ENCODE measurements at regions not wholly inside any gene's neighbourhood (a gene's known extent, or its start where the extent isn't known, plus 50 kb on each side); places are given as distances from the start of the nearest gene placed in this dataset.
"Not testable (repeated sequence)": the region's sequence is repeated elsewhere in the genome, so short reads cannot be mapped to it uniquely, and the experiment has no call there.

DNA sequence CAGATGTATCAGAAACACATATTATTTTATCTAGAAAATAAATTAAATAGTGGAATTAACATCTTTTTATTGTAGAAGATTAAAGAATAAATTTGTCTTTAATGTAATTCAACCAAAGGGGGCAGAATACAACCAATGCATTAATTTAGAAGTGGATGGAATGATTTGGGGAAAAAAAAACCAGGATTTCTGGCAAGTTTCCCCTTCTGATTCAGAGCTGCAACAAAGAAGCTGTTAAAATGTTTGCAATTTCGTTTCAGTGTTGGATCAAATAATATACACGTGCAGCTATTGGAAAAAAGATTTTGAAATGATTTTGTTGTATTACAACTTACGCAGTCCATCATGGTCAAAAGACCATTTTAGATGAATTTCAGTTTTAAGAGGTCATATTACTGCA lies 71.6 kb upstream of the ZNF280D start:
- Mint-ChIP-seq H3K27ac (no peak overlapping the region), H3K9me3 (peaks cover 22% of the 10 kb centered on the region), H3K36me3 (ENCODE audit: low read depth) (peaks cover 6% of the 10 kb centered on the region), H3K4me3 (ENCODE audit: low read depth) (no peak overlapping the region), H3K27me3 (ENCODE audit: low read depth) (peaks cover 9% of the 10 kb centered on the region), H3K4me1 (ENCODE audit: low read depth) (peaks cover 5% of the 10 kb centered on the region)
- intact Hi-C loops (cut with micrococcal nuclease), result no loop called here
- DNase-seq (ENCODE audit: low spot score), result no peak

DNA sequence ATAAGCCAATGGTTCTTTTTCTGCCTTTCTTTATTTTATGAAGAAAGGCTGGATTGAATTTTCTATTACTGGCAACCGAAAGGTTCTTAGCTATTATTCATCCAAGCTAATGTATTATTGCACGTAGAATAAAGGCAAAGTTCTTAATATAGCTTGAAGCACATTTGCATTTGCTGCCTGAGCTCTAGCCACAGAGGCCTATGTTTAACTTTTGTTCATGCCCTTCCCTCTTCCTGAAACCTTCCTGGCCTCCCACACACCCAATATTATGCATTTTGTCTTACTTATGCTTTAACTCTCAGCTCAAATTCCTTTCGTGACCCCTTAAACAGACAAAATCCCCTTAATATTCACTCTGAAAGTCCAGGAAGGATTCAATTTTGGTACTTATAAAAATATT lies 71.0 kb upstream of the ZNF280D start:
- H3K36me3 Mint-ChIP-seq (ENCODE audit: low read depth), result peaks cover 6% of the 10 kb centered on the region
- H3K4me1 Mint-ChIP-seq (ENCODE audit: low read depth), result peaks cover 5% of the 10 kb centered on the region

GRCh38 chr15:56802161-56802560 lies 68.9 kb upstream of the ZNF280D start:
- no peak for DNase-seq (ENCODE audit: low spot score)
- Mint-ChIP-seq H3K4me1 (ENCODE audit: low read depth) (peaks cover 11% of the 10 kb centered on the region), H3K27ac (no peak overlapping the region), H3K27me3 (ENCODE audit: low read depth) (peaks cover 9% of the 10 kb centered on the region), H3K36me3 (ENCODE audit: low read depth) (no peaks in the 10 kb centered on the region), H3K9me3 (peaks cover 8% of the 10 kb centered on the region), H3K4me3 (ENCODE audit: low read depth) (no peak overlapping the region)
- intact Hi-C loops (cut with micrococcal nuclease), result no loop called here

More for the DNA sequence above, 71.0 kb upstream of the ZNF280D start:
- peaks cover 21% of the 10 kb centered on the region for H3K9me3 Mint-ChIP-seq
- DNase-seq (ENCODE audit: low spot score), result no peak
- peaks cover 9% of the 10 kb centered on the region for H3K27me3 Mint-ChIP-seq (ENCODE audit: low read depth)
- H3K27ac Mint-ChIP-seq, result no peak overlapping the region
- no peak overlapping the region for H3K4me3 Mint-ChIP-seq (ENCODE audit: low read depth)
- intact Hi-C loops (cut with micrococcal nuclease), result no loop called here

DNA sequence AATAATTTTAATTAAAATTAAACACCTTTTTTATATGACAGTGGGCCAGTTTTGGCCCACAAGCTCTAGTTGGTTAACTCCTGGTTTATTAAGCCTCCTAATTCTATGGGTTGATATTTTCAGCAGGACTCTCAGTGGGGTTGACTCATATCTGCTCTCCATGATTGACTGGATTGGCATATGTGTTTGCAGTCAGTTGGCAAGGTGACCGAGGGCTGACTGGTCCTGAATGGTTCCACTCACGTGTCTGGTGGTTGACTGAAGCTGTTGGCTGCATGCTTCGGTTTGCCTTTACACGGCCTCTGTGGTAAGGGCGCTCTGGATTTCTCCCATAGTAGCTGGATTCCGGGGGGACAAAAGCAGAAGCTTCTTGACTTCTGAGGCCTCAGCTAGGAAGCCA lies 65.3 kb upstream of the ZNF280D start:
- H3K4me3 Mint-ChIP-seq (ENCODE audit: low read depth), result no peak overlapping the region
- peaks cover 4% of the 10 kb centered on the region for H3K9me3 Mint-ChIP-seq
- intact Hi-C loops (cut with micrococcal nuclease), result no loop called here
- H3K4me1 Mint-ChIP-seq (ENCODE audit: low read depth), result peaks cover 9% of the 10 kb centered on the region
- H3K27me3 Mint-ChIP-seq (ENCODE audit: low read depth), result peaks cover 8% of the 10 kb centered on the region
- H3K27ac Mint-ChIP-seq, result peak overlapping the region; percentile 16
- no peaks in the 10 kb centered on the region for H3K36me3 Mint-ChIP-seq (ENCODE audit: low read depth)
- DNase-seq (ENCODE audit: low spot score), result no peak

DNA sequence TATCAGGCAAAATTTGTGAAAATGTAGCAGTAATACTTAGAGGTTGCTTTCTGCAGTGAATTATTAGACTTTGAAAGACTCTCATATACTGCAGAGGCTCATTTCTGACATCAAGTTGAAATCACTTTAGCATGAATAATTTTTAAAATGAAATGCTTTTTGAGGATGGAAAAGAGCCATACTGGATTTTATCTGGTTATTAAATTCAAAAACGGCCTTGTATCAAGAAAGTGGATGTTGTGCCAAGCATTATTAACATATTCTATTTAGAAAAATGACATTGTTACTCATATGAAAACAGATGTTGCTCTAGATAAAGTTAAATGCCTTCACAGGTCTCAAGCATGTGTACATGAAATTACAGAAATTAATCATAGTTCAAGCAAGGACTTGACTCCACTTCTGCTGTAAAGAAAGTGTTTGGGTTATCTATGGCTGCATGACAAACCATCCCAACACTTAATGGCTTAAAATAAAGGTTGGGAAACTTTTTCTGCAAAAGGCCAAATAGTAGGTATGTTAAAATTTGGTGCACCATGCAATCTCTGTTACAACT lies 64.5 kb upstream of the ZNF280D start:
- no peak overlapping the region for H3K27ac Mint-ChIP-seq
- no peak for DNase-seq (ENCODE audit: low spot score)
- no peaks in the 10 kb centered on the region for H3K36me3 Mint-ChIP-seq (ENCODE audit: low read depth)
- peaks cover 5% of the 10 kb centered on the region for H3K27me3 Mint-ChIP-seq (ENCODE audit: low read depth)
- H3K9me3 Mint-ChIP-seq, result peaks cover 10% of the 10 kb centered on the region
- intact Hi-C loops (cut with micrococcal nuclease), result no loop called here
- H3K4me1 Mint-ChIP-seq (ENCODE audit: low read depth), result peaks cover 9% of the 10 kb centered on the region
- no peak overlapping the region for H3K4me3 Mint-ChIP-seq (ENCODE audit: low read depth)

DNA sequence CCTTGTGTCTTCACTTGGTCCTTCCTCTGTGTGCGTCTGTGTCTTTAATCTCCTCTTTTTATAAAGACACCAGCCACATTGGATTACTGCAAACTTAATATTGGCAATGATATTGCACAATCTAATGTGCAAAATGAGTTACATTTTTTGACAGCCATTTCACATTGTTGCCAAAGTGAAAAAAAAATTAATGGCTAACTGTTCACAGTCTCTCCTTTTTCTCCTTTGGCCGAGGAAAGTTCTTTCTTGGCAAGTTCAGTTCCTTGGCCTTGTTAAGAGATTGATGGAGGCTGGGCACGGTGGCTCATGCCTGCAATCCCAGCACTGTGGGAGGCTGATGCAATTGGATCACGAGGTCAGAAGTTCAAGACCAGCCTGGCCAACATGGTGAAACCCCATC lies 62.2 kb upstream of the ZNF280D start:
- Mint-ChIP-seq H3K36me3 (ENCODE audit: low read depth) (peaks cover 4% of the 10 kb centered on the region), H3K27ac (no peak overlapping the region), H3K9me3 (peaks cover 26% of the 10 kb centered on the region), H3K4me1 (ENCODE audit: low read depth) (peaks cover 7% of the 10 kb centered on the region), H3K4me3 (ENCODE audit: low read depth) (no peak overlapping the region), H3K27me3 (ENCODE audit: low read depth) (no peaks in the 10 kb centered on the region)
- intact Hi-C loops (cut with micrococcal nuclease), result no loop called here
- DNase-seq (ENCODE audit: low spot score), result no peak

DNA sequence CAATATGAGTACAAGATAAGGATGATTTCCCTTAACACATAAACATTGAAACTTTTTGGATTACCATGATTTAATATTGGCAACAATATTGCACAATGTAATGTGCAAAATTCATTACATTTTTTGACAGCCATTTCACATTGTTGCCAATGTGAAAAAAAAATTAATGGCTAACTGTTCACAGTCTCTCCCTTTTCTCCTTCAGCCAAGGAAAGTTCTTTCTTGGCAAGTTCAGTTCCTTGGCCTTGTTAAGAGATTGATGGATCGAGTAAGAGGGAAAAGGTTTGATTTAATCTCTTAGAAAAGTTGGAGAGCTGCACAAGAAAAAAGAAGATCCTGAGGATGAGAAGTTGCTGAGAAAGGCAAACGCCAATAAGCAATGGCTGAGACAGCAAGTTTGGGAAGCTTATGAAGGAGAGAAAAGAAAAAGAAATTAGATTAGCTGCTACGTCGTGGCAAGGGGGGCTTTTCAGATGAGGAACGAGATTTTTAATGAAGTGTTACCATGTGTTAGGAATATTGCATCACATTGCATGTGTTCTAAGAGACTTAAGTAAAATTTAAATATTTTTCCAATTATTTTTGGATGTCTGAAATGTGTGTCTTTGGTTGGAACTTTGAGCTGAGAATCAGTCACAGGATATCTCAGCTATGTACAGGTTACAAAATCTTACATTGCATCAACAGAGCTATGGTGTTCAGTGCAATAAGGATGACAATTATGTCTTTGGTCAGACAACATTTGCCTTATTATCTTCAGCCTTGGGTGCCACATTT lies 61.4 kb upstream of the ZNF280D start:
- DNase-seq (ENCODE audit: low spot score), result no peak
- Mint-ChIP-seq H3K27ac (no peak overlapping the region), H3K27me3 (ENCODE audit: low read depth) (no peaks in the 10 kb centered on the region), H3K9me3 (peaks cover 26% of the 10 kb centered on the region), H3K4me3 (ENCODE audit: low read depth) (no peak overlapping the region), H3K36me3 (ENCODE audit: low read depth) (peaks cover 4% of the 10 kb centered on the region), H3K4me1 (ENCODE audit: low read depth) (peaks cover 7% of the 10 kb centered on the region)
- intact Hi-C loops (cut with micrococcal nuclease), result no loop called here

GRCh38 chr15:56794165-56794552 lies 60.9 kb upstream of the ZNF280D start:
- peaks cover 7% of the 10 kb centered on the region for H3K4me1 Mint-ChIP-seq (ENCODE audit: low read depth)
- H3K9me3 Mint-ChIP-seq, result peaks cover 26% of the 10 kb centered on the region
- no peak overlapping the region for H3K27ac Mint-ChIP-seq
- intact Hi-C loops (cut with micrococcal nuclease), result no loop called here
- peaks cover 4% of the 10 kb centered on the region for H3K36me3 Mint-ChIP-seq (ENCODE audit: low read depth)
- DNase-seq (ENCODE audit: low spot score), result no peak
- H3K27me3 Mint-ChIP-seq (ENCODE audit: low read depth), result no peaks in the 10 kb centered on the region
- H3K4me3 Mint-ChIP-seq (ENCODE audit: low read depth), result no peak overlapping the region

- Mint-ChIP-seq H3K9me3 (peaks cover 29% of the 10 kb centered on the region), H3K4me1 (ENCODE audit: low read depth) (peaks cover 3% of the 10 kb centered on the region), H3K36me3 (ENCODE audit: low read depth) (peaks cover 9% of the 10 kb centered on the region), H3K27ac (no peak overlapping the region), H3K27me3 (ENCODE audit: low read depth) (no peaks in the 10 kb centered on the region), H3K4me3 (ENCODE audit: low read depth) (no peak overlapping the region)
- no peak for DNase-seq (ENCODE audit: low spot score)
- intact Hi-C loops (cut with micrococcal nuclease), result no loop called here
Measured at GRCh38 chr15:56792211-56792610, 58.9 kb upstream of the ZNF280D start.

DNA sequence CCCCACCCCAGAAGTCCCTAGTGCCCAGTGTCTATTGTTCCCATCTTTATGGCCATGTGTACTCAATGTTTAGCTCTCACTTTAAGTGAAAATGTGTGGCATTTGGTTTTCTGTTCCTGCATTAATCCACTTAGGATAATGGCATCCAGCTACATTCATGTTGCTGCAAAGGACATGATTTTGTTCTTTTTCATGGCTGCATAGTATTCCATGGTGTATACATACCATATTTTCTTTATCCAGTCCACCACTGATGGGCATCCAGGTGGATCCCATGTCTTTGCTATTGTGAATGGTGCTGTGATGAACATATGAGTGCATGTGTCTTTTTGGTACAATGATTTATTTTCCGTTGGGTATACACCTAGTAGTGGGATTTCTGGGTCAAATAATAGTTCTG lies 58.2 kb upstream of the ZNF280D start:
- H3K4me1 Mint-ChIP-seq (ENCODE audit: low read depth); H3K4me3 Mint-ChIP-seq (ENCODE audit: low read depth); DNase-seq (ENCODE audit: low spot score); H3K27ac Mint-ChIP-seq; H3K27me3 Mint-ChIP-seq (ENCODE audit: low read depth); intact Hi-C loops (cut with micrococcal nuclease); H3K36me3 Mint-ChIP-seq (ENCODE audit: low read depth): not testable (repeated sequence)
- H3K9me3 Mint-ChIP-seq, result peaks cover 33% of the 10 kb centered on the region

DNA sequence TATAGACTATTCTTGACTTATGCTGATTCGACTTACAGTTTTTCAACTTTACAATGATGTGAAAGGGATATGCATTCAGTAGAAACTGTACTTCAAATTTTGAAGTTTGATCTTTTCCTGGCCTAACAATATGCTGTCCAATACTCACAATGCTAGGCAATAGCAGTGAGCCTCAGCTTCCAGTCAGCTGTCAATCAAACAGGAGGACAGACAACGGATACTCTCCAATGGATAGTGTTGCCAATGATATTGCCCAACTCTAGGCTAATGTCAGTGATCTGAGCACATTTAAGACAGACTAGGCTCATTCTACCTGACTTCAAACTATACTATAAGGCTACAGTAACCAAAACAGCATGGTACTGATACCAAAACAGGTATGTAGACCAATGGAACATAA lies 55.0 kb upstream of the ZNF280D start:
- intact Hi-C loops (cut with micrococcal nuclease), result loop anchor here (5.0 kb wide), 2 partner anchors 56 to 546 kb away; partner anchors contain the start of genes RFX7 and ZNF280D
- Mint-ChIP-seq H3K4me1 (ENCODE audit: low read depth) (peaks cover 12% of the 10 kb centered on the region), H3K9me3 (peaks cover 40% of the 10 kb centered on the region), H3K4me3 (ENCODE audit: low read depth) (no peak overlapping the region), H3K27ac (no peak overlapping the region), H3K27me3 (ENCODE audit: low read depth) (no peaks in the 10 kb centered on the region), H3K36me3 (ENCODE audit: low read depth) (peaks cover 9% of the 10 kb centered on the region)
- DNase-seq (ENCODE audit: low spot score), result no peak

- peak overlapping the region; percentile 70 for H3K27ac Mint-ChIP-seq
- H3K4me3 Mint-ChIP-seq (ENCODE audit: low read depth), result no peak overlapping the region
- peaks cover 16% of the 10 kb centered on the region for H3K4me1 Mint-ChIP-seq (ENCODE audit: low read depth)
- peaks cover 9% of the 10 kb centered on the region for H3K36me3 Mint-ChIP-seq (ENCODE audit: low read depth)
- DNase-seq (ENCODE audit: low spot score), result no peak
- intact Hi-C loops (cut with micrococcal nuclease), result loop anchor here (1.0 to 5.0 kb wide), 3 partner anchors 20 to 545 kb away; partner anchors contain the start of genes RFX7 and ZNF280D
- H3K27me3 Mint-ChIP-seq (ENCODE audit: low read depth), result no peaks in the 10 kb centered on the region
- H3K9me3 Mint-ChIP-seq, result peaks cover 35% of the 10 kb centered on the region
Measured at GRCh38 chr15:56786966-56787365, 53.7 kb upstream of the ZNF280D start.

GRCh38 chr15:56783857-56784661 lies 50.8 kb upstream of the ZNF280D start:
- DNase-seq (ENCODE audit: low spot score), result no peak
- Mint-ChIP-seq H3K36me3 (ENCODE audit: low read depth) (peaks cover 18% of the 10 kb centered on the region), H3K9me3 (peaks cover 40% of the 10 kb centered on the region), H3K4me3 (ENCODE audit: low read depth) (no peak overlapping the region), H3K4me1 (ENCODE audit: low read depth) (peaks cover 28% of the 10 kb centered on the region), H3K27ac (no peak overlapping the region), H3K27me3 (ENCODE audit: low read depth) (no peaks in the 10 kb centered on the region)
- intact Hi-C loops (cut with micrococcal nuclease), result no loop called here
